Suprapubic skin (tissue), 4 donors: ENCODE measurements at regions not wholly inside any gene's neighbourhood (a gene's known extent, or its start where the extent isn't known, plus 50 kb on each side); places are given as distances from the start of the nearest gene placed in this dataset.

Experiments used
- DNase-seq, 2 donors: peaks; one replicate each; pipeline ENCODE4 v3.0.0-alpha.2; 2019; ENCODE audit warnings: low spot score in 2 of 2
- H3K27ac ChIP-seq: fragments of 200-600 bp; sonication (generic); one replicate; pipeline ENCODE4 v1.5.1; 2019
- H3K27me3 ChIP-seq: fragments of 200-600 bp; sonication (generic); one replicate; pipeline ENCODE4 v1.5.1; 2019
- H3K36me3 ChIP-seq: fragments of 200-600 bp; sonication (generic); one replicate; pipeline ENCODE4 v1.5.1; 2019
- H3K4me1 ChIP-seq: fragments of 200-600 bp; sonication (generic); one replicate; pipeline ENCODE4 v1.5.1; 2019
- H3K4me3 ChIP-seq: fragments of 200-600 bp; sonication (generic); one replicate; pipeline ENCODE4 v1.5.1; 2019; ENCODE audit warnings: mild to moderate bottlenecking
- H3K9me3 ChIP-seq: fragments of 200-600 bp; sonication (generic); one replicate; pipeline ENCODE4 v1.5.1; 2019
- CTCF ChIP-seq, 2 donors: fragments of 200-600 bp in 1 of 2; fragments of 450-650 bp in 1 of 2; sonication (generic) in 1 of 2; IDR thresholded peaks; one replicate each; pipeline ENCODE4 v1.5.1; 2016 to 2019; ENCODE audit warnings: antibody characterized with exemption in 2 of 2, mild to moderate bottlenecking in 1 of 2, moderate library complexity in 1 of 2
- EP300 ChIP-seq: sonication (generic); formaldehyde crosslinking; IDR thresholded peaks from one replicate; pipeline ENCODE4 v1.6.1; 2017; ENCODE audit warnings: antibody characterized with exemption
- POLR2A ChIP-seq, 2 donors: fragments of 450-650 bp; IDR thresholded peaks; one replicate each; pipeline ENCODE4 v1.6.1; 2017; ENCODE audit warnings: antibody characterized with exemption in 2 of 2, mild to moderate bottlenecking in 2 of 2, moderate library complexity in 2 of 2
- POLR2AphosphoS5 ChIP-seq, 3 donors: sonication (generic); formaldehyde crosslinking; IDR thresholded peaks; one replicate each; pipeline ENCODE4 v1.6.1; 2017; ENCODE audit warnings: antibody characterized with exemption in 3 of 3
- WGBS: methylation state at CpG from one replicate; pipeline ENCODE4 v1.1.5; 2018; 5-methylcytosine and 5-hydroxymethylcytosine counted together

- peaks cover 6% of the 10 kb centered on the region for H3K4me1 ChIP-seq
- no peak overlapping the region for H3K27ac ChIP-seq
- H3K27me3 ChIP-seq, result peaks cover 57% of the 10 kb centered on the region
- TF ChIP-seq POLR2AphosphoS5 (IDR thresholded peaks at IDR 0.05) (no peak), CTCF (IDR thresholded peaks at IDR 0.05) (no peak), POLR2A (IDR thresholded peaks at IDR 0.05) (no peak), EP300 (no peak)
- no peak for DNase-seq
- H3K4me3 ChIP-seq, result no peak overlapping the region
- no peaks in the 10 kb centered on the region for H3K36me3 ChIP-seq
- WGBS, result 90% methylated on average over 6 of the region's 6 CpGs
- H3K9me3 ChIP-seq, result no peaks in the 10 kb centered on the region
Measured at GRCh38 chr14:100671386-100671901, 55.2 kb upstream of the DLK1 start.

DNA sequence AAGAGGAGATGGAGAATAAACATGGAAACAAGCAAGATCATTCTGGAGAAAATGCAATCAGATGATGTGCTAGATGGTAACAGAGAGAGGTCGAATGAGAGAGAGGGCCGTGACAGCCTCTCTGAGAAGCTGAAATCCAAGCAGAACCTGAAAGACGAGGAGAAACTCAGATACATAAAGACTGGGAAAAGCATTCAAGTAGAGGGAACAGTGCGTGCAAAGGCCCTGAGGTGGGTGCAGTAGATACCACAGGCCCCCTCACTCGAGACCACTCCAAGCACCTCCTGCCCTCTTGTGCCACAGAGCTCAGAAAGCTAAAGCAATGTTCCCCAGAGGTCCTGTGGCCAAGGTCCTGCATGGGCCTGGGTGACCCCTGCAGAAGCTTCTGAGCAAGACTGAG is 54.8 kb upstream of the DLK1 start:
- peaks cover 57% of the 10 kb centered on the region for H3K27me3 ChIP-seq
- H3K36me3 ChIP-seq, result no peaks in the 10 kb centered on the region
- no peak overlapping the region for H3K4me3 ChIP-seq
- TF ChIP-seq POLR2A (IDR thresholded peaks at IDR 0.05), result no peak
- no peak for TF ChIP-seq EP300
- TF ChIP-seq POLR2AphosphoS5 (IDR thresholded peaks at IDR 0.05), result no peak
- no peak for TF ChIP-seq CTCF (IDR thresholded peaks at IDR 0.05)
- WGBS, result 84% methylated on average over 5 of the region's 5 CpGs
- no peak for DNase-seq
- no peaks in the 10 kb centered on the region for H3K9me3 ChIP-seq
- H3K27ac ChIP-seq, result no peak overlapping the region
- H3K4me1 ChIP-seq, result peaks cover 11% of the 10 kb centered on the region

- WGBS, result 52% methylated on average over 13 of the region's 22 CpGs
- peaks cover 52% of the 10 kb centered on the region for H3K27me3 ChIP-seq
- no peak for DNase-seq
Measured at GRCh38 chr14:100673085-100673806, 53.4 kb upstream of the DLK1 start.

GRCh38 chr14:100673807-100674154 is 52.9 kb upstream of the DLK1 start:
- TF ChIP-seq CTCF (IDR thresholded peaks at IDR 0.05) (no peak), EP300 (no peak), POLR2AphosphoS5 (IDR thresholded peaks at IDR 0.05) (no peak), POLR2A (IDR thresholded peaks at IDR 0.05) (no peak)
- DNase-seq, result no peak
- H3K4me1 ChIP-seq, result peaks cover 30% of the 10 kb centered on the region
- H3K27ac ChIP-seq, result no peak overlapping the region
- H3K4me3 ChIP-seq, result no peak overlapping the region
- WGBS, result 77% methylated on average over 3 of the region's 3 CpGs
- H3K9me3 ChIP-seq, result no peaks in the 10 kb centered on the region
- no peaks in the 10 kb centered on the region for H3K36me3 ChIP-seq
- H3K27me3 ChIP-seq, result peaks cover 50% of the 10 kb centered on the region

More at GRCh38 chr14:100673085-100673806, 53.4 kb upstream of the DLK1 start:
- H3K4me3 ChIP-seq, result no peak overlapping the region
- H3K9me3 ChIP-seq, result no peaks in the 10 kb centered on the region
- H3K27ac ChIP-seq, result no peak overlapping the region
- no peaks in the 10 kb centered on the region for H3K36me3 ChIP-seq
- peaks cover 24% of the 10 kb centered on the region for H3K4me1 ChIP-seq
- TF ChIP-seq EP300, result no peak
- no peak for TF ChIP-seq POLR2A (IDR thresholded peaks at IDR 0.05)
- no peak for TF ChIP-seq POLR2AphosphoS5 (IDR thresholded peaks at IDR 0.05)
- no peak for TF ChIP-seq CTCF (IDR thresholded peaks at IDR 0.05)

DNA sequence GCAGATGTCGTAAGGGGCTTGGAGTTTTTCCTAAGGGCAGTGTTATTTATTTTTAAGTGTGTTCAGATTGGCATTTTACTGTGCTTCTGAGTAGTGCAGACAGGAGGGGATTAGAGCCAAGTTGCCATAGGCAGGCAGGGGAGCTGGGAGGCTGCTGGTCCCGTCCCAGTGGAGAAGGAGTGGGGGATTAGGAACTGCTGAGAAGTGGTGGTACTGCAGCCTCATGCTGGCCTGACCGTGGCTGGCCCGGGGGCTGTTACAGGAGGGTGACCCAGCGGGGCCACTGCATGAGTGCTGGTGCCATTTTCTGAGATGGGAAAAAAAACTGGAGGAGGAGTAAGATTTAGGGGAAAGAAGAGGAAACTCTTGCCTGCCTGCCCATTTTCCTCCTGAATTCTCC is 52.3 kb upstream of the DLK1 start:
- no peak overlapping the region for H3K27ac ChIP-seq
- WGBS, result 86% methylated on average over 5 of the region's 5 CpGs
- H3K4me1 ChIP-seq, result peaks cover 33% of the 10 kb centered on the region
- peaks cover 43% of the 10 kb centered on the region for H3K27me3 ChIP-seq
- DNase-seq, result no peak
- H3K4me3 ChIP-seq, result no peak overlapping the region
- H3K9me3 ChIP-seq, result no peaks in the 10 kb centered on the region
- H3K36me3 ChIP-seq, result no peaks in the 10 kb centered on the region
- TF ChIP-seq EP300 (no peak), POLR2AphosphoS5 (IDR thresholded peaks at IDR 0.05) (no peak), POLR2A (IDR thresholded peaks at IDR 0.05) (no peak), CTCF (IDR thresholded peaks at IDR 0.05) (no peak)
